ENCODE measurements at regions not wholly inside any gene's neighbourhood (a gene's known extent, or its start where the extent isn't known, plus 50 kb on each side); places are given as distances from the start of the nearest gene placed in this dataset.
"Not testable (repeated sequence)": the region's sequence is repeated elsewhere in the genome, so short reads cannot be mapped to it uniquely, and the experiment has no call there.

DNA sequence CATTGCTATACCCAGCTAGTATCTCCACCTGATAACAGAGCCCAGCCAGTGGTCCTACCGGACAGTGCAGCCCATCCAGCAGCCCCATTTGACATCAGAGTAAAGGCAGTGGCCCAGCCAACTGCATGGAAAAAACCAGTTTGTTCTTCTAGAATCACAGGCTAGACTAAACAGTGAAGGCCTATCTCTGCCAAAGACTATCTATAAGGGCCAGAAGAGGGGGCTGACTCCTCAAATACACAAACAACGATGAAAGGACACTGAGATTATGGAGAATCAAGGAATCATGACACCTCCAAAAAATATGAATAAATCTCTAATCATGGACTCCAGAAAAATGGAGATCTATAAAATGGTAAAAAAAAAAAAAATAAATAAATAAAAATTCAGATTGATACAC lies 546.4 kb upstream of the HTR2C start:
- TF ChIP-seq, protein P1, sequence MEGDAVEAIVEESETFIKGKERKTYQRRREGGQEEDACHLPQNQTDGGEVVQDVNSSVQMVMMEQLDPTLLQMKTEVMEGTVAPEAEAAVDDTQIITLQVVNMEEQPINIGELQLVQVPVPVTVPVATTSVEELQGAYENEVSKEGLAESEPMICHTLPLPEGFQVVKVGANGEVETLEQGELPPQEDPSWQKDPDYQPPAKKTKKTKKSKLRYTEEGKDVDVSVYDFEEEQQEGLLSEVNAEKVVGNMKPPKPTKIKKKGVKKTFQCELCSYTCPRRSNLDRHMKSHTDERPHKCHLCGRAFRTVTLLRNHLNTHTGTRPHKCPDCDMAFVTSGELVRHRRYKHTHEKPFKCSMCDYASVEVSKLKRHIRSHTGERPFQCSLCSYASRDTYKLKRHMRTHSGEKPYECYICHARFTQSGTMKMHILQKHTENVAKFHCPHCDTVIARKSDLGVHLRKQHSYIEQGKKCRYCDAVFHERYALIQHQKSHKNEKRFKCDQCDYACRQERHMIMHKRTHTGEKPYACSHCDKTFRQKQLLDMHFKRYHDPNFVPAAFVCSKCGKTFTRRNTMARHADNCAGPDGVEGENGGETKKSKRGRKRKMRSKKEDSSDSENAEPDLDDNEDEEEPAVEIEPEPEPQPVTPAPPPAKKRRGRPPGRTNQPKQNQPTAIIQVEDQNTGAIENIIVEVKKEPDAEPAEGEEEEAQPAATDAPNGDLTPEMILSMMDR (IDR thresholded peaks at IDR 0.05; ENCODE audit: insufficient read depth, low read length) = no peak

DNA sequence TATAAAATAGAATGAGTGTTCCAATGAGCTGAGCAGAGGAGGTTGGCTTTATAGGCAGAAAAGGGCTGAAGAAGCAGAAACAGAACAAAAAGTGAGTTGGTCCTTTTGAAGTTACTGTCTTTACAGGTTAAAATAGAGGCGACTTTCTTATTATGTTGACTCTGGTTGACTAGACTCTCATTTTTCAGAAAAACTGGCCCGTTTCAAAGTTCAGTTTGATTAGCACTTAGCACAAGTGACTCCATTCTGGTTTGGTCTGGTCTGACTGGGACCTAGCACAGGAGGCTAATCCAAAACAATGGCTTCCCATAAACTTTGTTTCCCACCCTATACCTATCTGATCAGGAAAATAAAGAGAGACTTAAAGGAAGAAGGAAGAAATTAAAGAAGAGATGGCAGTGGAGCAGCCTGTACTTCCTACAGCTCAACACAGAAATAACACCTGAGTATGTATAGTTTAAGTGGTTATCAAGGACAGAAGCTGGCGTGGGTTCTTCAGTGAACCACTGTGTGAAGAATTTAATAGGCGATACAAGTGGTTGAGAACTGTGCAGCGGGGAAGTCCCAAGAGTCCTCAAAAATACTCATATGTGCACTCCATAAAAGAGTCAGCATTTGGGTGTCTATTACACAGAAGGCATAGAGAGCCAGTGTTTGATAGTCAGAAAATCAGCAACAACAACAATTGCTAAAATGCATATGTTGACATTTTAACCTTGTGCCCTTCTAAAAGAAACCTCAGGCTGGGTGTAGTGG lies 554.8 kb upstream of the HTR2C start:
- TF ChIP-seq, protein P1 (IDR thresholded peaks at IDR 0.05; ENCODE audit: insufficient read depth, low read length) = no peak
- DNase-seq (ENCODE audit: low read depth) = no peak
- no peak overlapping the region for H3K4me3 ChIP-seq (ENCODE audit: low read depth, low read length)

More for the DNA sequence above, 546.4 kb upstream of the HTR2C start:
- no peak overlapping the region for H3K4me3 ChIP-seq (ENCODE audit: low read depth, low read length)
- no peak for DNase-seq (ENCODE audit: low read depth)

DNA sequence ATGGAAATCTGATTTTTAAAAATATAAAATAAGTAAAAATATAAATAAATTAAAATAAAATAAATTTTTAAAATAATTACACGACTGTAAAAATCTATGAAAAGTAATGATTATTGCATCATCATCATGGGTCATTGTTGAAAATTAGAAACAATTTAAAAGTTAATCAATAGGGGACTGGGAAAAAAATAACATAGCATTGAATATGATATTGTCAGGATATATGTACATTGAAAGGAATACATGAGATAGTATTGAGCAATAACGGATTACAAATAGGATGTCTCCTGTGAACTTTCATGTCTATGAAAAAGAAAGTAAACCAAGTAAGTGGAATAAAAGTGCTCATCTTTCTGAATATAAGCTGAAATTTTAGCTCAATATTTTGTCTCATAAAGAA lies 566.8 kb upstream of the HTR2C start:
- no peak overlapping the region for H3K4me3 ChIP-seq (ENCODE audit: low read depth, low read length)
- TF ChIP-seq, protein P1 (IDR thresholded peaks at IDR 0.05; ENCODE audit: insufficient read depth, low read length) = no peak
- DNase-seq (ENCODE audit: low read depth) = no peak

DNA sequence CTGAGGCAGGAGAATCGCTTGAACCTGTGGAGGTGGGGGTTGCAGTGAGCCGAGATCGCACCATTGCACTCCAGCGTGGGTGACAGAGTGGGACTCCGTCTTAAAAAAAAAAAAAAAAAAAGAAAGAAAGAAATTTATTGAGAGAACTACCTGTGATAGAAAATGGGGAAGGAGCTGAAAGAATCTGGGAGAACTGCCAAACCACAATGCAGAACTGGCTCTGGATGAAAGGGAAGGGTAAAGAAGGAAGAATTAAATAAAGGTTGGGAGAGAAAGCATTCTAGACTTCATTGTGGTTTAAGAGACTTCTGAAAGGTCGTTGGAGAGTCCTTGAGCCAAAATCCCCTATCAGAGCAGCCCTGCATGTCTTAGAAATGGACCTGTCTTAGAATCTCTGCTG lies 567.9 kb upstream of the HTR2C start:
- no peak for DNase-seq (ENCODE audit: low read depth)
- TF ChIP-seq, protein P1 (IDR thresholded peaks at IDR 0.05; ENCODE audit: insufficient read depth, low read length) = no peak
- H3K4me3 ChIP-seq (ENCODE audit: low read depth, low read length) = no peak overlapping the region

DNA sequence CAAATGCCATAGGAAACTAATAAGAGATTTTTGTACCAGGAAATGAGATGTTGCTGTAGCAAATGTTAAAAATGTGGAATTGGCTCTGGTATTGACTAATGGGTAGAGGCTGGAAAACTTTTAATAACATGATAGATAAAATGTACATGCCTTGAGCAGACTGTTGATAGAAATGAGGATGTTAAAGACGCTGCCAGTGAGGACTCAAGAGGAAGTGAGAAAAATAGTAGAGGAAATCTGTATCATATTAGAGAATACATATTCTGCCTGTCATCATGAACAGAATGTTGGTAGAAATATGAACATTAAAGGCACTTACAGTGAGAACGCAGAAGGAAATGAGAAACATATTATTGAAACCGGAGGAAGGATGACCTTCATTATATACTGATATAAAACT lies 577.2 kb upstream of the HTR2C start:
- TF ChIP-seq, protein P1 (IDR thresholded peaks at IDR 0.05; ENCODE audit: insufficient read depth, low read length) = no peak
- H3K4me3 ChIP-seq (ENCODE audit: low read depth, low read length) = no peak overlapping the region
- no peak for DNase-seq (ENCODE audit: low read depth)

DNA sequence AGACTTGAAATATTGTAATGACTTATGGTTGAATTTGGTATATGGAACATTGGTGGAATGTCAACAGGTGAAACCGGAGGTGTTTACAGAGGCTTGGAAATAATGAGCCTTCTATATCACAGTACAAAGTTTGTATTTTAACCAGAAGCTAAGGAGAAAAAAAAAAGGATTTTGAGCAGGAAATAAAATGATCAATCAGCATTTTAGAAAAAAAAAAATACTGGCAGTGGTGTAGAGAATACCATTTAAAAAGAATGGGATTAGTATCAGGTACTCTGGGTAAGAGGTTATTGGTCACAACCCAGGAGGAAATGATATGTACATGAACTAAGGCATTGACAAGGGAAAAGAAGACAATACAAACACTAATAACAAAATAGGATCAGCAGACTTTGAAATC lies 587.1 kb upstream of the HTR2C start:
- DNase-seq (ENCODE audit: low read depth) = no peak
- TF ChIP-seq, protein P1 (IDR thresholded peaks at IDR 0.05; ENCODE audit: insufficient read depth, low read length) = no peak
- no peak overlapping the region for H3K4me3 ChIP-seq (ENCODE audit: low read depth, low read length)

DNA sequence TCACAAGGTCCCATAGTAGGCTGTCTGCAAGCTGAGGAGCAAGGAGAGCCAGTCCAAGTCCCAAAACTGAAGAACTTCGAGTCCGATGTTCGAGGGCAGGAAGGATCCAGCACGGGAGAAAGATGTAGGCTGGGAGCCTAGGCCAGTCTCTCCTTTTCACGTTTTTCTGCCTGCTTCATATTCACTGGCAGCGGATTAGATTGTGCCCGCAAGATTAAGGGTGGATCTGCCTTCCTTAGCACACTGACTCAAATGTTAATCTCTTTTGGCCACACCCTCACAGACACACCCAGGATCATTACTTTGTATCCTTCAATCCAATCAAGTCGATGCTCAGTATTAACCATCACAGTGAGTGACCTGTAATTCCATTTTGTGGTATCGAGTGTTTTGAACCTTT lies 592.2 kb upstream of the HTR2C start:
- H3K4me3 ChIP-seq (ENCODE audit: low read depth, low read length); DNase-seq (ENCODE audit: low read depth): not testable (repeated sequence)

DNA sequence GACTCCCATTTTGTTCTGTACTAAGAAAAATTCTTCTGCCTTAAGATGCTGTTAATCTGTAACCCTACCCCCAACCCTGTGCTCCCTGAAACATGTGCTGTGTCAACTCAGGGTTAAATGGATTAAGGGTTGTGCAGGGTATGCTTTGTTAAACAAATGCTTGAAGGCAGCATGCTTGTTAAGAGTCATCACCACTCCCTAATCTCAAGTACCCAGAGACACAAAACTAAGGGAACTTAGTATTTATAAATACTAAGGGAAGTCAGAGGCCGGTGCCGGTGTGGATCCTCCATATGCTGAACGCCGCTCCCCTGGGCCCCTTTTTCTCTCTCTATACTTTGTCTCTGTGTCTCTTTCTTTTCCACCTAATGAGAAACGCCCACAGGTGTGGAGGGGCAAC lies 593.2 kb upstream of the HTR2C start:
- H3K4me3 ChIP-seq (ENCODE audit: low read depth, low read length); DNase-seq (ENCODE audit: low read depth): not testable (repeated sequence)

DNA sequence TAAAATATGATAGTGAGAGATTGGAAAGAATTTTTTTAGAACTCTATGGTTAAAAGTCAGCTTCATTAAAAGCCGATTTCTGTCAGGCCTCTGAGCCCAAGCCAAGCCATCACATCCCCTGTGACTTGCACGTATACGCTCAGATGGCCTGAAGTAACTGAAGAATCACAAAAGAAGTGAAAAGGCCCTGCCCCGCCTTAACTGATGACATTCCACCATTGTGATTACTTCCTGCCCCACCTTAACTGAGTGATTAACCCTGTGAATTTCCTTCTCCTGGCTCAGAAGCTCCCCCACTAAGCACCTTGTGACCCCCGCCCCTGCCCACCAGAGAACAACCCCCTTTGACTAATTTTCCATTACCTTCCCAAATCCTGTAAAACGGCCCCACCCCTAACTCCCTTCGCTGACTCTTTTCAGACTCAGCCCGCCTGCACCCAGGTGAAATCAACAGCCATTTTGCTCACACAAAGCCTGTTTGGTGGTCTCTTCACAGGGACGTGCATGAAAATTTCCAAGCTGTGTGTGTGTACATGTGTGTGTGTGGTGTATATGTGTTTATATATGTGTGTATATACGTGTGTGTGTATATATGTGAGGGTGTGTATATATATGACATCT lies 595.5 kb upstream of the HTR2C start:
- not testable (repeated sequence) for DNase-seq (ENCODE audit: low read depth); H3K4me3 ChIP-seq (ENCODE audit: low read depth, low read length)
